NOMO-1 (cell line): ENCODE measurements at regions not wholly inside any gene's neighbourhood (a gene's known extent, or its start where the extent isn't known, plus 50 kb on each side); places are given as distances from the start of the nearest gene placed in this dataset.

Experiments
- DNase-seq, 2 experiments: peaks; one replicate each; lab custom pipeline; 2025; ENCODE audit not compliant: unreplicated experiment in 2 of 2; lab: John Stamatoyannopoulos, UW

GRCh38 chr16:82414476-82414875 is 212.3 kb upstream of the CDH13 start:
- DNase-seq, result no peak

GRCh38 chr16:82412770-82413169 is 214.0 kb upstream of the CDH13 start:
- DNase-seq, result no peak

DNA sequence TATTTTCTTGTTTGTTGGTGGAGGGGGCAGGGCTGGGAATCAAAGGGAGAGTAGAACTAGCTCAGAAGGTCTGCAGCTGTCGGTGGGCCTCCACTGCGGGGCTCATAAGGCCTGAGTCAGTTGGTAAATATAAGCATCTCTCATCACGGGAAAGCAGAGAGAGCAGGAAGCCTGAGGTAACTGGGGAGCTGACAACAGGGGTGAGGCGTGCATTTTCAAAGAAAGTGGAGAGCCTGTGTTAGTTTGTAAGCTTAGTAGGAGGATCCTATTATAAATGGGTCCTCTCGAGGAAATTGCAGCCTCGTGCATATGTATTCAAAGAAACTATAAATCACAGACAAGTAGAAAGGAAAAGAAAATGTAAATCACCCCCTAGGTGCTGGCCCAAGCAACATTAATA is 221.0 kb upstream of the CDH13 start:
- DNase-seq, result no peak

- no peak for DNase-seq
These were observed 222.0 kb upstream of the CDH13 start for GRCh38 chr16:82404586-82405315.

- no peak for DNase-seq
These were observed 224.0 kb upstream of the CDH13 start for GRCh38 chr16:82402665-82403218.

- DNase-seq, result no peak
These were observed 226.7 kb upstream of the CDH13 start for GRCh38 chr16:82400046-82400445.

DNA sequence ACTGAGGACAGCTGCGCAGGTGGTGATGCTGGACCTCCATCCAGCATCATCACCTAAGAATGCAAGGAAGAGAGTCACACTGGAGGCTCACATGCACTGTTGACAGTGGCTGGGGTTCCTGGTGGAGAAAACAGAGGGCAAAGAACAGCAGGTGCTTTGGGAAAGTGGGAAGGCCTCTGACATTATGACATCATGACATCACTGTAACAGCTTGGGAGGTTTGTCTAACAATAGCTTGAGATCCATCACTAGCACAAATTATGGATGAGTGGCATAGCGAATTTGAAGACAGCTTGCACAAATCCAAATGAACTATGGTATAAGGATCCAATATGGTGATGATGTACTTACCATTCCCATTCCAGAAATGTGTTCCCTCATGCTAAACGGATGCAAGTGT is 226.5 kb upstream of the MPHOSPH6 start:
- DNase-seq, result no peak

DNA sequence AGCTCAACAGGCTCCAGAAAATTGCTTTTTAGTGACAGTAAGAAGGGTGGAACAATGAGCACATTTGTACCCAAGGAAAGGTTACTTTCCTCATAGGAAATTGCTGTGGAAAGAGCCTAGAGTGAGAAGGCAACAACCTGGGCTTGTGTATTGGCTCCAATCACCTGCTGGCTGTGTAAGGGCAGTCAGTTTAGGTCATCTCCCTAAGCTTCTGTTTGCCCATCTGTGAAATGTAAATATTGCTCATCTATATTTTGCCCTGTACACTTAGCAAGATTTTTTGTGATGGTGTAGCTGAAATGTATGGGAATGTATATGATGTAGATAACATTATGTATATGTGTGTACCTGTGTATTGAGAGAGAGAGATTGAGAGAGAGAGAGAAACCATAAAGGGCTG is 225.2 kb upstream of the MPHOSPH6 start:
- no peak for DNase-seq

- DNase-seq, result no peak
These were observed 221.7 kb upstream of the MPHOSPH6 start for GRCh38 chr16:82391690-82392089.

- DNase-seq, result no peak
These were observed 220.1 kb upstream of the MPHOSPH6 start for GRCh38 chr16:82389956-82390650.

DNA sequence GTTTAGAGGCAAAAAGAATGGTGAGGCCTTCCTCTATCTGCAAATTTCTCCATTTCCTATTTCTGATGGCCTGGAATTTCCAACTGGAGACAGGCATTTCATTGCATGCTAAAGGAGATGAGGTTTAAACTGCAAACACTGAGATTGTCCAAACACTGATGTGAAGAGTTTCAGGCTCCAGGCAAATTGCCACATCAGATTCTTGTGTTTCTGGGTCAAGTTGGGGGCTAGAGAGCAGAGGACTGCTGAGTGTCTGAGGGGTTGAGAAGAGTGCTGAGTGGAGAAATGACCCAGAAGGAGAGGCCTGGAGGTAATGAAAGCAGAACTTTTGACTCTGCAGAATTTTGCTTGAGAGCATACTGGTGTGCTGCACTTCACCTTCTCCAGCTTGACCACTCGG is 216.7 kb upstream of the MPHOSPH6 start:
- no peak for DNase-seq

GRCh38 chr16:82384949-82385348 is 214.9 kb upstream of the MPHOSPH6 start:
- DNase-seq, result no peak

DNA sequence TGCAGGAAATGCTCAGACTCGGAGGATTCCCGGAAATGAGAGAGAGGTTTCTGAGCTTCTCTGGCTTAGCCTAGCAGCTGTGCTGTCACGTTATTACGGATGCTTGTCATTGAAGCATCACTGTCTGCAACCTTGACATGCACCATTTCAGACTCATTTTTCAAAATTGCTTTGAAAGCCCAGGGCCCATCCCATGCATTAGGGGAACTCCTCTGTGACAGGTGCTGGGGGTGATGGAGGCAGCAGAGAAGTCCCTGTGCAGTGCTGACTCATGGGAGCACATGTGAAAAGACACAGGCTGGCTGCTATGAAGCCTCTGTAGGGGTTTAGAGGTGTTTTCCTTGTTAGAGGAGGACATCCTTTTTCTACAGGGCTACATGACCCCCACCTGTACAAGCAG is 214.0 kb upstream of the MPHOSPH6 start:
- DNase-seq, result no peak

GRCh38 chr16:82382521-82382920 is 212.5 kb upstream of the MPHOSPH6 start:
- DNase-seq, result no peak

GRCh38 chr16:82379551-82379950 is 209.5 kb upstream of the MPHOSPH6 start:
- DNase-seq, result no peak

- no peak for DNase-seq
These were observed 204.0 kb upstream of the MPHOSPH6 start for GRCh38 chr16:82373976-82374375.

DNA sequence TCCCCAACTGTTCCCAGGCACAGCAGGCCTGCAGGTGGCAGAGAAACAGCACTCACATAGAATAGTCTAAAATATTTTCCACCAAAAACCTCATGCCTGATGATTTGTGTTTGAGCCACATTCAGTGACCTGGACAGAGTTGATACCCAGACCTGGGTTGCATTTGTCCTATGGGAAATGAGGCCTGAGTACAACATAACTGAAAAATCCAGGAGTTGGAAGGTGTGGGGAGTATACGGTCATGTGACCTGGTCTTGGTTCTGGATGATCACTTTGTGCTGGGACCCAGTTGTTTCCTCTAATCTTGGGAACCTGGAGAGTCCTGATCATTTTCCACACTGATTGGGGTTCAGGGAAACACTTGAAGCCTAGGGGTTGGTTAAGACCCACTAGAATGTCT is 200.3 kb upstream of the MPHOSPH6 start:
- DNase-seq, result no peak

- no peak for DNase-seq
These were observed 198.0 kb upstream of the MPHOSPH6 start for GRCh38 chr16:82368041-82368440.

DNA sequence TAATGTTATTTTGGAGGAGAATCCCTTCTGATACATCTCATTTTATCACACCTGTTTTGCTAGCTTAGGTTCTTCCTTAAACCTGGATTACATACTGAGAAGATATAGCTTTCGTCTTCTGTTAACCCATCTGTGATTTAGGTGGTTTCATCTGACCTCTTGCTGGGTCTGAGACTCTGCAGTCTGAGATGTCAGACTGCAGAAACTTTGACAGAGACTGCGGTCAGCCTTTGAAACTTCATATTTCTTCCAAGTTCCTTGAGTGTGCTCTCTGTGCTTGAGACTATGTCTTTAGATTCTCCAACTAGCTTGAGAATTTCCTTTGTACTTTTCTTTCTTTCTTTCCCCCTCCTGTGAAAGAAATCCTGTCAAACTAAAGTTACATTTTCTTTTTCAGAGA is 196.4 kb upstream of the MPHOSPH6 start:
- no peak for DNase-seq

DNA sequence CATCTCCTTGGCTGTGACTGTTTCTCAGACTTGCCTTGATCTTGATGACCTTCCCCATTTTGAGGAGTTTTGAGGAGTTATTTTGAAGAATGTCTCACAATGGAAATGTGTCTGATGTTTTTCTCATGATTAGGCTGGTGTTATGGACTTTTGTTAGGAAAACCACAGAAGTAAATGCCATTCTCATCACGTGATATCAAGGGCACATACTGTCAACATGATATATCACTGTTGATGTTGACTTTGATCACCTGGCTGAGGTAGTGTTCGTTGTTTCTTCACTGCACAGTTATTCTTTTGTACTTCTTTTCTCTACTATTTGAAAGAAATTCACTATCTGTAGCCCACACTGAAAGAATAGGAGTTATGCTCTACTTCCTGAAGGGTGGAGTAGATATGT is 194.7 kb upstream of the MPHOSPH6 start:
- DNase-seq, result no peak

- no peak for DNase-seq
These were observed 193.2 kb upstream of the MPHOSPH6 start for GRCh38 chr16:82363026-82363816.
